ENCODE measurements at regions not wholly inside any gene's neighbourhood (a gene's known extent, or its start where the extent isn't known, plus 50 kb on each side); places are given as distances from the start of the nearest gene placed in this dataset.

GRCh38 chr4:119788349-119789266, 160.0 kb upstream of the PDE5A start:
- H3K4me1 ChIP-seq = no peaks in the 10 kb centered on the region
- H3K9me3 ChIP-seq = no peaks in the 10 kb centered on the region
- WGBS, 2 donors = 71 to 88% methylated on average over 1 of the region's 1 CpG
- intact Hi-C loops (cut with DNase I) = loop anchor here in 1 of 3 donors (5.0 kb wide), 1 partner anchor 161 kb away; the partner anchor contains the start of gene PDE5A
- H3K27me3 ChIP-seq = no peaks in the 10 kb centered on the region
- FAIRE-seq (no peak), DNase-seq (no peak), ATAC-seq (no peak)
- TF ChIP-seq CTCF (IDR thresholded peaks at IDR 0.05) = no peak
- H3K27ac ChIP-seq = no peak overlapping the region
- no peaks in the 10 kb centered on the region for H3K36me3 ChIP-seq
- H3K4me3 ChIP-seq = no peak overlapping the region

DNA sequence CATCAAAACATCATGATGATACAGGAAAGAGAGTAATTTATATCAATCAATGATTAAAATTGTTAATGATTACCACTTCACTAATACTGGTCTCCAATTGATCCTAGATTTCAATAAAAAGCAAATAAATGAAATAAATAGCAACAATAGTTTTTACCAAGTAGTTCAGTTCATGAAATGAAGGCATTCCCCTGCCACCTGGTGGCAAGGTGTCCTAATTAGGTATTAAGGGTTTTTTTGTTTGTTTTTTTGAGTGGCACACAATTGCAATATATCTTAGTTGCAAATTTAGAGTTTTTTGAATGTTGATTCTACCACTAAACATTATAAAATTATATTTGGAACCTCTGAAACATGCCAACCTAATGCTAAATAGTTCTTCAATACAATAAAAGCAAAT, 157.4 kb upstream of the PDE5A start:
- H3K36me3 ChIP-seq = no peaks in the 10 kb centered on the region
- intact Hi-C loops (cut with DNase I) = loop anchor here in 1 of 3 donors (5.0 kb wide), 1 partner anchor 159 kb away; the partner anchor contains the start of gene PDE5A
- no peaks in the 10 kb centered on the region for H3K27me3 ChIP-seq
- H3K4me1 ChIP-seq = no peaks in the 10 kb centered on the region
- H3K27ac ChIP-seq = no peak overlapping the region
- H3K4me3 ChIP-seq = no peak overlapping the region
- no peaks in the 10 kb centered on the region for H3K9me3 ChIP-seq
- TF ChIP-seq CTCF (IDR thresholded peaks at IDR 0.05) = peak in 2 of 4 donors; percentile 23 to 28
- peak in 2 of 4 donors; percentile 45 to 51 for ATAC-seq
- DNase-seq = peak in 1 of 6 donors; percentile 19
- peak; percentile 23 for FAIRE-seq

GRCh38 chr4:119783189-119783983, 154.8 kb upstream of the PDE5A start:
- no peaks in the 10 kb centered on the region for H3K4me1 ChIP-seq
- DNase-seq = no peak
- no peak for FAIRE-seq
- H3K9me3 ChIP-seq = no peaks in the 10 kb centered on the region
- intact Hi-C loops (cut with DNase I) = no loop called here
- no peak overlapping the region for H3K27ac ChIP-seq
- ATAC-seq = no peak
- no peaks in the 10 kb centered on the region for H3K36me3 ChIP-seq
- no peak for TF ChIP-seq CTCF (IDR thresholded peaks at IDR 0.05)
- 78 to 81% methylated on average over 4 of the region's 4 CpGs for WGBS, 2 donors
- H3K4me3 ChIP-seq = no peak overlapping the region
- H3K27me3 ChIP-seq = no peaks in the 10 kb centered on the region

DNA sequence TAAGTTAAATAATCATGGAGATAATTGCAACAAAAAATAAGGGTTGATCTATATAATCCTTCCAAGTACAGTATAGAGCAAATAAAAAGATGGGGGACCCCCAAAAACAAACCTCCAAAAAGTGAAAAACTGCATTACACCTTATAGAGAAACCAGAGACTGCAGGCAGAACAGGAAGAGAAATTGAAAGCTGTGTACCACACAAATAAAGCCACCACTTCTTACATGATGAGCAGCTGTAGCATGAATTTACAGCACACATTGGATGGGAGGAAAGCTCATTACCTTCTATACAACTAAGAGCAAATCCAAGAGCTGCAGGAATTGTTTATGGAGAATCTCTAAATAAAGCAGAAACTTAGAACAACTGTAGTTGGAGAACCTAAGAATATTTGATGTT, 152.4 kb upstream of the PDE5A start:
- no peak overlapping the region for H3K27ac ChIP-seq
- H3K4me1 ChIP-seq = no peaks in the 10 kb centered on the region
- H3K27me3 ChIP-seq = no peaks in the 10 kb centered on the region
- no peak for DNase-seq
- TF ChIP-seq CTCF (IDR thresholded peaks at IDR 0.05) = no peak
- no peak for FAIRE-seq
- intact Hi-C loops (cut with DNase I) = no loop called here
- no peaks in the 10 kb centered on the region for H3K36me3 ChIP-seq
- H3K4me3 ChIP-seq = no peak overlapping the region
- H3K9me3 ChIP-seq = no peaks in the 10 kb centered on the region
- ATAC-seq = no peak
